Stimulated activated naive CD4-positive, alpha-beta T cell (primary cell): ENCODE measurements at regions not wholly inside any gene's neighbourhood (a gene's known extent, or its start where the extent isn't known, plus 50 kb on each side); places are given as distances from the start of the nearest gene placed in this dataset.
"Not testable (repeated sequence)": the region's sequence is repeated elsewhere in the genome, so short reads cannot be mapped to it uniquely, and the experiment has no call there.

Experiments
- DNase-seq, 6 experiments: peaks; one replicate each; lab custom pipeline; 2025; lab: John Stamatoyannopoulos, UW

DNA sequence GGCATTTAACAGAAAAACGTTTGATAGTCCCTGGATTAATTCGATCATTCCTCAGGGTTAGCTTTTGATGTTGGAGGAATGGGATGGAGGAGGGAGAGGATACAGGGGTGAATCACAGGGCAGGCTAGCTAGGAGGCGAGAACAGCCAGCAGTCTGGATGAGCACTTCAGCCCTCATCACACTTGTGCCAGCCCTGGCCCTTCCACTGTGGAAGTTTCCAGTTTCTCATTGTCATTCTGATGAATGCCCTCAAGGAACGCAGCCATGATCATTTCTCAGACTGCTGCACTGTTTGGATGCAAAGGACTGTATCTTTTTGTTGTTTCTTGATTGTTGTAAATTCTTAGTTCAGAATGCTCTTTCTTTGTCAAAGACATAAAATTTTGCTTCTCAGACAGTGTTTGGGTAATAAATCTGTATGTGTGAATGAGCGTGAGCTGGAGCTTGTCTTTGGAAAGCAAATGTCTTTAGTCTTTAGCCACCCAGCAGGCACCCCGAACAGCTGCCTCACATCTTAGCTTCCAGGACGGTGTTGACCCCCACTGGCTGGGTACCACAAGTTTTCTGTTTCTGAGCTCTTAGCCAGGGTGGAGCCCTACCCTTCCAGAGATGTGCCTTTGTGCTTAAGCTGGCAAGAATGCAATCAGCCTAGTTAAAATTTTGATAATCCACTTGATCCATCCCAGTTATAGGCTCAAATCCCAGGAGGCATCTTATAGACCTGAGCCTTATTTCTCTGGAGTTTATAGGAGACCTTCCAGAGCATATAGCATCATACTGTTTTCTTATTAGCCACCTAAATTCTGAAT lies 121.1 kb downstream of the PDCD6IP start:
- no peak for DNase-seq

GRCh38 chr3:33920511-33920910 lies 122.1 kb downstream of the PDCD6IP start:
- no peak for DNase-seq

GRCh38 chr3:33921608-33922007 lies 123.2 kb downstream of the PDCD6IP start:
- no peak for DNase-seq

DNA sequence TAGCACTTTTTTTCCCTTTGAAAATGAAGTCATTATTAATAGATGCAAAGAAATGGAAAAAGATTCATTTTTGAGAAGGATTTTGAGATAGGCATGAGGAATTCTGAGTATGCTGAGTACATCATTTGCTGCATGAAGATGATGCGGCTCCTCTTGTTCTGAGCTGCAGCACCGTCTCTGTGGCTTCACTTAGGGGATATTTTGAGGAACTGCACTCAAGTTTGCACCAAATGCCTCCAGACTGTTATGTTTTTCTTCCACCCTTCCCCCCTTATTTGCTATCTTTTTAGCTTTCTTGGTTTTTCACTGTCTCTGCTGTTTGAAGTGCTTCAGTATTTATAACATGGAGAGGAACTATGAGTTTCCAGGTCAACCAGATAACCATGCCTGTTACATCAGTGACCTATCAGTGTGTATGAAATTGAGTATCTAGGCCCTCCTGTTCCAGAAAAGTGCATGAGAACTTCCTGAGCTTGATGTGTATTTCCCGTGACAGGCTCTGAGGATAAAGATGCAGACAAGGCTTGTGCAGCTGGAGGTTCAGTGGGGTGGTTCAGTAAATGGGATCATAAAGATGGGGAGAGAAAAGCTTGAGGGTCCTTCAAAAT lies 128.7 kb downstream of the PDCD6IP start:
- no peak for DNase-seq

DNA sequence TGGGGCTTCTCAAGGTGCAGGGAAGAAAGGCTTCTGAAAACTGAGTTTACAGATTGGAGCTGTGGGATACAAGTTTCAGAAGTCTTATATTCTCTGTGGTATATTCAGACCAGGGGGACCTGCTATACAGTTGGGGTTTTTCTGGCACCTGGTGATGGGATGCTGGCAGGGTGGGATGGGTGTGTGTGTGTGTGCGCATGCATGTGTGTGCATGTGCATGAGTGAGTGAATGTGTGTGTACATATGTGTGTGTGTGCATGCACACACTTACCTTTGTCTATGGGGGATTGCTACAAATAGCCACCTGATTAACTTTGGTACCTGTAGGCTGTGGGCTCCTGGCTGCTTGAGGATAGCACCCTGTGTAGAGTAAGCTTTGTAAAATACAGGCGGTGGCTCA lies 131.4 kb downstream of the PDCD6IP start:
- DNase-seq, result no peak

GRCh38 chr3:33931512-33931911 lies 133.1 kb downstream of the PDCD6IP start:
- DNase-seq, result no peak

GRCh38 chr3:33932010-33932764 lies 133.8 kb downstream of the PDCD6IP start:
- no peak for DNase-seq

DNA sequence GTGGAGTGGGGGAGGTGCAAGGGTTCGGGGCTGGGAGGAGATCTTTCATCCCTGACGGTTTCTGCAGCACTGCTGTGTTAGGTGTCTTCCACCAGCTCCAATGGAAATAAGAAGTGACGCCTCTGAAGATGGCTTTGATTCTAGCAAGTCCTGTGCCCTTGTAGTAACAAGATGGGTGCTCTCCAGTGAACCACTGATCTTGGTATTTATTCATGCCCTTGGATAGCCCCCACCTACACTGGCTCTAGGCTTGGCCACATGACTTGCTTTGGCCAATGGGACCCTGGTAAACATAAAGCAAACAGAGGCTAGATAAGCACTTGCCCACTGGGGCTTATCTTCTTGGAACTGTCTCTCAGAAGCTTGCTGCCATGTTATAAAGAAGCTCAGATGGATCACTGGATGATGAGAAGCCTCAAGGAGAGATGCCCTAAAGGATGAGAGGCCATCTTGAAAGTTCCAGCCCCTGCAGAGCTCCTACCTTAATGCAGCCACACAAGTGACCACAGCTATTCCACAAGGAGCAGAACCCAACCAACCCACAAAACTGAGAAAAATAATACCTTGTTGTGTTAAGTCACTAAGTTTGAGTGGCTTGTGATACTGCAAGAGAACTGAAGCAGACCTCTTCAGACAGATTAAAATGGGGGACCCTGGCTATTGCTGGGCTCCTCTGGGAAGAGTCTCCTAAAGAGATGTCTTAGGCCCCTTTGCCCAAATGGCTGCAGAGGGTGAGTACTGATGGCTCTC lies 137.9 kb downstream of the PDCD6IP start:
- DNase-seq, result no peak

- no peak for DNase-seq
Measured at GRCh38 chr3:33936921-33937525, 138.6 kb downstream of the PDCD6IP start.

DNA sequence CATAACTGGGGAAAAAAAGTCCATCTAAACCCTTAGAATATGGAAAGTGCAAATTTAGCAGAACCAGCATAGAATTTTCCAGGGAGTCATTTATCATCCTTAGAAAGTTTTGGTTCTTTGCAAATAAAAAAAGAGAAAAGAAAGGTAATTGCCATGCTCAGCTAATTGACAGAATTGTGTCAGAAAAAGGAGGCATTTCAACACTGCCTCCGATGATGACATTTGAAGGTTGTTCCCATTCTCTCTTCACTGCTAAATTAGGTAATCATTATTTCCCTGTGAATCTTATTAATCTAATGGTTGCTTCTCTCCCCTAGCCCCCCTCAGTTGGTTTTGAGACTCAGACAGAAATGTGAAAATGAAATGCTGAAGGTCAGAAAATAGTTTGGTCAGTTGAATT lies 139.2 kb downstream of the PDCD6IP start:
- DNase-seq, result no peak

- no peak for DNase-seq
Measured at GRCh38 chr3:33940149-33940548, 141.7 kb downstream of the PDCD6IP start.

DNA sequence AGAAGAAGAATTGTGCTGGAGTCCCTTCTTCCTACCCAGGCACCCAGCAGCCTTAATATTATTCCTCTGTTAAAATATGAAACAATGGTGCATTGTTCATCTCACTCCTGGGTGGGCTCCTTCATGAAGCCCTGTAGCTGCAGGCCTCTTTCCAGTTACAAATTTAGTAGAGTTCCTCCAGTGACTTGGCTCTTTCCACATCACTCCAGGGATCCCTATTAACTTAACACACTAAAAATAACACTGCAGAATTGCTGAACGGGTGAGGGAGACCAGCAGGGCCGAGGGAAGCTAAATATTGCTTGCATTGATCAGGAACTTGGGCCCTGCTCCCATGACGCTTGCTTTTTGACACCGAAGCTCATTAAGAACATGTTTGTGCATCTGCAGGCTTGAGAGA lies 142.3 kb downstream of the PDCD6IP start:
- no peak for DNase-seq

DNA sequence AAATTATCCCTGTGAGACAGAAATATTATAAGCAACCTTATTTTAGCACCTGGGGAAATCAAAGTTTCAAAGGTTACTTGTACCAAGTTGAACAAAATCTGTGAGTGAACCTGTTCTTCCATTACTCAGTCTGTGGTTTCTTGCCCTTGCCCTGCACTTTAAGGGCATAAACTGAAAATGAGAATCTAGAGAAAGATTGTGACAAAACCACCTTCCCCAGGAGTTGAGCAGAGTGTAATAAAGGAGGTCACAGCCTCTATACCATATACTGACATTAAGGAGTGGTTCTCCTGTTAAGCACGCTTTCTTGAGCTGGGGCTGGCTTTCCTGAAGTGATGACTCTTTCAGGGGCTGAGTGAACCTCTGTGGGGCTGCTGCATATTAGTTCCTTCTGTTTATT lies 143.4 kb downstream of the PDCD6IP start:
- no peak for DNase-seq

- no peak for DNase-seq
Measured at GRCh38 chr3:33942483-33943150, 144.2 kb downstream of the PDCD6IP start.

DNA sequence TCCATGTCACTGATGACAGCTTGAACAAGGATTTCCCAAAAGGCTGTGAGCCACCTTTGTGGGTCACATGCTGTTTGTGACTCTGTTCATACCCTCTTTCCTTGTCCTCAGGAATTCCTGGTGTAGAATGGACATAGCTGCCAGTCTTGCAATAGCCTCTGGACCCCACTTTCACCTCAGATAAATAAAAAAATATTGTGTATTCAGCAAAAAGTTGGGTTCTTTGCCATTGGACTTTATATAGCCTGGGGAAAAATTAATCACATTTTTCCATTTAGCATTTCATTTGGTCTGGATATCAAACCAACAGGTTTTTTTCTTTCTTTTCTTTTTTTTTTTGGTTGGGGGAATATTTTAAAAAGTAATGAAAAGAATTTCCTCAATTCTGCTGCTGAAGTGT lies 144.8 kb downstream of the PDCD6IP start:
- no peak for DNase-seq

DNA sequence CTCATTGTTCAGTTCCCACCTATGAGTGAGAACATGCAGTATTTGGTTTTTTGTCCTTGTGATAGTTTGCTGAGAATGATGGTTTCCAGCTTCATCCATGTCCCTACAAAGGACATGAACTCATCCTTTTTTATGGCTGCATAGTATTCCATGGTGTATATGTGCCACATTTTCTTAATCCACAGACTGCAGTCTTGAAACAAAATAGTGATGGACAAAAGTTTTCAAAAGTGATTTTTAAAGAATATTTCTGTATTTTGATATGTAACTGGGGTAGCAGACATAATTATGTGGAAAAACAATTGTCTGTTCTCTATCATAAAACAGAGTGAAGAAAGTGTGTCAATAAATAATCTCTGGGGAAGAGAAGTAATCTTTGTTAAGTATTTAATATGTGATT lies 148.2 kb downstream of the PDCD6IP start:
- DNase-seq, result not testable (repeated sequence)

GRCh38 chr3:33947272-33948195 lies 149.1 kb downstream of the PDCD6IP start:
- DNase-seq, result no peak

DNA sequence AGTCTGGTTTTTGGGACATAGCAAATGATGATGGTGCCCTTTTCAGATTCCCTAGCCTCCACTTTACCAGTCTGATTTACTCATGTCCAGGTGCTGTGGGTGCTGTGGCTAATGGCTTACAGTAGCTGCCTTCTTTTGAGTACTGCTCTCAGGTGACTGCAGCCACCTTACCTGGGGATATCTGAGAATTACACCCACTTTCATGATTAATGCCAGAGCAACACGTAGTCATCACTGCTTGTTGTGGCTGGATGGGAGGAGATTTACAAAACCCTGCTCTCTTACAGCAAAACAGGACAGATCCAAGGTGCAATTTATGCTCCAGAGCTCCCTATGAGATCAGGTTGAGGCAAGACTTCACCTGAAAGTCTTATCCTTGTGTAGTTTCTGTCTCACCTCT lies 150.6 kb downstream of the PDCD6IP start:
- no peak for DNase-seq

DNA sequence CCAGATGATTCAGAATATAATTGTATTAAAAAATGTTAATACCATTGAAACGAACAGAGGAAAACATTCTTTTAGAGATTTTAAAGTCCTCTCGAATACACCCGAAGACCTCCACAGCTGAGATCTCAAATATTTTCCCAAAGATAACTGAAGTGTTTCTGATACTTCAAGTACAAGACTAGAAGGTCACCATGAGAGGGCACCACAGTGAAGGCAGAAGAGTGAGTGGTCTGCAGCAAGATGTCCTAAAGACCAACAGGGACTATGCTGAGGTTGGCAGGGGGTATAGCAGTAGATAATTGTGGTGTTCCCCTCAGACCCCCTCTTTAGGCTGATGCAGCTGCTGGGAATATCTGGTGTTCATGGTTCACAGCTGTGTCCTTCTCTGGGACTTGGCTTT lies 156.5 kb downstream of the PDCD6IP start:
- DNase-seq, result peak in 1 of 6 experiments; percentile 8

GRCh38 chr3:33956206-33956605 lies 157.8 kb downstream of the PDCD6IP start:
- DNase-seq, result no peak
